Mammary epithelial cell (primary cell): ENCODE measurements at regions not wholly inside any gene's neighbourhood (a gene's known extent, or its start where the extent isn't known, plus 50 kb on each side); places are given as distances from the start of the nearest gene placed in this dataset.
"Not testable (repeated sequence)": the region's sequence is repeated elsewhere in the genome, so short reads cannot be mapped to it uniquely, and the experiment has no call there.

Experiments used
- EZH2 ChIP-seq: IDR thresholded peaks from 2 replicates; pipeline ENCODE4 v1.6.1; 2012; ENCODE audit warnings: low read length, inconsistent platforms, borderline replicate concordance
- TF ChIP-seq, protein P1 (sequence below), 2 donors: IDR thresholded peaks in 1 of 2; conservative IDR thresholded peaks in 1 of 2; 2 replicates each; pipeline ENCODE4 v1.5.1; 2011 to 2012; ENCODE audit warnings: inconsistent platforms in 2 of 2, low read length in 2 of 2, mild to moderate bottlenecking in 2 of 2, control low read depth in 1 of 2, low read depth in 1 of 2; ENCODE audit not compliant: insufficient read depth in 1 of 2; ENCODE audit errors: extremely low read depth in 1 of 2

DNA sequence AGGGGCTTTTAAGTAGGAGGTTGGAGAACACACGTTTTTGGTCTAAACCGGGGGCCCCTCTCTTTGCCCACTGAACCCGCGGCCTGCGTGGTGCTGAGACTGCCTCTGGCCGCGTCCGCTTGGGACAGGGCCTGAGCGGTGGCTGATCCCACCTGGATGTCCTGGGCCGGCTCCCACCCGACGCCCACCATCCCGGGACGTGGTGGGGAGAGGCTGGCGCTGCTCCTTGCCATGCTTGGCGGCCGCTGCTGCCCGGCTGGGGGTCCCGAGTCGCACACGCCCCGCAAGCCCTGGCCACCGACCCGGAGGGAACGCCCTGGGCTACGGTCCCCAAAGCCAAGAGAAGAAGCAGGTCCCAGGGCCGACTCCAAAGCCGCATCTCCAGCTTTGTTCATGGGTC is 130.1 kb downstream of the POTEM start:
- TF ChIP-seq, protein P1, sequence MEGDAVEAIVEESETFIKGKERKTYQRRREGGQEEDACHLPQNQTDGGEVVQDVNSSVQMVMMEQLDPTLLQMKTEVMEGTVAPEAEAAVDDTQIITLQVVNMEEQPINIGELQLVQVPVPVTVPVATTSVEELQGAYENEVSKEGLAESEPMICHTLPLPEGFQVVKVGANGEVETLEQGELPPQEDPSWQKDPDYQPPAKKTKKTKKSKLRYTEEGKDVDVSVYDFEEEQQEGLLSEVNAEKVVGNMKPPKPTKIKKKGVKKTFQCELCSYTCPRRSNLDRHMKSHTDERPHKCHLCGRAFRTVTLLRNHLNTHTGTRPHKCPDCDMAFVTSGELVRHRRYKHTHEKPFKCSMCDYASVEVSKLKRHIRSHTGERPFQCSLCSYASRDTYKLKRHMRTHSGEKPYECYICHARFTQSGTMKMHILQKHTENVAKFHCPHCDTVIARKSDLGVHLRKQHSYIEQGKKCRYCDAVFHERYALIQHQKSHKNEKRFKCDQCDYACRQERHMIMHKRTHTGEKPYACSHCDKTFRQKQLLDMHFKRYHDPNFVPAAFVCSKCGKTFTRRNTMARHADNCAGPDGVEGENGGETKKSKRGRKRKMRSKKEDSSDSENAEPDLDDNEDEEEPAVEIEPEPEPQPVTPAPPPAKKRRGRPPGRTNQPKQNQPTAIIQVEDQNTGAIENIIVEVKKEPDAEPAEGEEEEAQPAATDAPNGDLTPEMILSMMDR (conservative IDR thresholded peaks at IDR 0.05 in 1 of 2, IDR thresholded peaks at IDR 0.05 in 1 of 2; ENCODE audit: extremely low read depth in 1 of 2, insufficient read depth in 1 of 2, low read depth in 1 of 2, low read length in 2 of 2): not testable (repeated sequence)
- TF ChIP-seq EZH2: not testable (repeated sequence)
